Smooth muscle cell (in vitro differentiated cells): ENCODE measurements at regions not wholly inside any gene's neighbourhood (a gene's known extent, or its start where the extent isn't known, plus 50 kb on each side); places are given as distances from the start of the nearest gene placed in this dataset.

ENCODE experiments used
- DNase-seq: peaks from one replicate; lab custom pipeline; 2025; ENCODE audit not compliant: unreplicated experiment; lab: John Stamatoyannopoulos, UW
- H2AFZ ChIP-seq: fragments of 200-600 bp; sonication (generic); 2 replicates; pipeline ENCODE4 v1.6.0; 2016; ENCODE audit warnings: antibody characterized with exemption, low read depth, mild to moderate bottlenecking
- H3F3A ChIP-seq: fragments of 200-600 bp; sonication (generic); 2 replicates; pipeline ENCODE4 v1.6.0; 2017; ENCODE audit warnings: antibody characterized with exemption, low read depth
- H3K27ac ChIP-seq: fragments of 200-600 bp; sonication (generic); 2 replicates; pipeline ENCODE4 v1.5.1; 2016; ENCODE audit warnings: low read depth, mild to moderate bottlenecking
- H3K27me3 ChIP-seq: fragments of 200-600 bp; sonication (generic); 2 replicates; pipeline ENCODE4 v1.6.1; 2016; ENCODE audit warnings: low read depth, mild to moderate bottlenecking
- H3K36me3 ChIP-seq: fragments of 200-600 bp; sonication (generic); 2 replicates; pipeline ENCODE4 v1.5.1; 2016; ENCODE audit warnings: low read depth
- H3K4me1 ChIP-seq: fragments of 200-600 bp; sonication (generic); 2 replicates; pipeline ENCODE4 v1.5.1; 2016; ENCODE audit warnings: low read depth
- H3K4me2 ChIP-seq: fragments of 200-600 bp; sonication (generic); 2 replicates; pipeline ENCODE4 v1.6.0; 2016; ENCODE audit warnings: mild to moderate bottlenecking
- H3K4me3 ChIP-seq: fragments of 200-600 bp; sonication (generic); 2 replicates; pipeline ENCODE4 v1.5.1; 2016; ENCODE audit warnings: mild to moderate bottlenecking
- H3K79me2 ChIP-seq: fragments of 200-600 bp; sonication (generic); 2 replicates; pipeline ENCODE4 v1.6.0; 2016; ENCODE audit warnings: low read depth, mild to moderate bottlenecking
- H3K9ac ChIP-seq: fragments of 200-600 bp; sonication (generic); 2 replicates; pipeline ENCODE4 v1.6.0; 2016; ENCODE audit warnings: low read depth
- H3K9me3 ChIP-seq: fragments of 200-600 bp; sonication (generic); replicated peaks from 2 replicates; pipeline ENCODE4 v1.5.1; 2016; ENCODE audit warnings: low read depth
- H4K20me1 ChIP-seq: fragments of 200-600 bp; sonication (generic); 2 replicates; pipeline ENCODE4 v1.6.0; 2016; ENCODE audit warnings: low read depth
- CTCF ChIP-seq: fragments of 200-600 bp; sonication (generic); IDR thresholded peaks from 2 replicates; pipeline ENCODE4 v1.5.1; 2017; ENCODE audit warnings: borderline replicate concordance, mild to moderate bottlenecking, antibody characterized with exemption; ENCODE audit not compliant: insufficient read depth, poor library complexity, severe bottlenecking
- WGBS: methylation state at CpG from one replicate; pipeline ENCODE4 v1.1.7; 2016; ENCODE audit warnings: low lambda C conversion rate; 5-methylcytosine and 5-hydroxymethylcytosine counted together

- peaks cover 8% of the 10 kb centered on the region for H3K27me3 ChIP-seq
- no peak overlapping the region for H3K4me2 ChIP-seq
- no peak overlapping the region for H3K9ac ChIP-seq
- no peaks in the 10 kb centered on the region for H3F3A ChIP-seq
- H3K4me1 ChIP-seq, result no peaks in the 10 kb centered on the region
- H3K79me2 ChIP-seq, result no peaks in the 10 kb centered on the region
- no peak for TF ChIP-seq CTCF
- no peak for DNase-seq
- no peaks in the 10 kb centered on the region for H3K9me3 ChIP-seq
- H2AFZ ChIP-seq, result no peak overlapping the region
- no peaks in the 10 kb centered on the region for H3K36me3 ChIP-seq
- no peak overlapping the region for H3K27ac ChIP-seq
- no peaks in the 10 kb centered on the region for H4K20me1 ChIP-seq
- no peak overlapping the region for H3K4me3 ChIP-seq
Measured at GRCh38 chr5:40391642-40392041, 288.1 kb upstream of the PTGER4 start.

GRCh38 chr5:40390281-40391149 is 289.2 kb upstream of the PTGER4 start:
- Histone ChIP-seq H3K79me2 (no peaks in the 10 kb centered on the region), H3K9ac (no peak overlapping the region), H2AFZ (no peak overlapping the region), H3F3A (no peaks in the 10 kb centered on the region), H3K27me3 (peaks cover 8% of the 10 kb centered on the region), H4K20me1 (no peaks in the 10 kb centered on the region), H3K4me1 (no peaks in the 10 kb centered on the region), H3K4me3 (no peak overlapping the region), H3K4me2 (no peak overlapping the region), H3K9me3 (no peaks in the 10 kb centered on the region), H3K27ac (no peak overlapping the region), H3K36me3 (no peaks in the 10 kb centered on the region)
- no peak for DNase-seq
- WGBS, result 72% methylated on average over 6 of the region's 6 CpGs
- TF ChIP-seq CTCF, result no peak

GRCh38 chr5:40389591-40389990 is 290.1 kb upstream of the PTGER4 start:
- Histone ChIP-seq H4K20me1 (no peaks in the 10 kb centered on the region), H3K79me2 (no peaks in the 10 kb centered on the region), H3K36me3 (no peaks in the 10 kb centered on the region), H3F3A (no peaks in the 10 kb centered on the region), H3K4me3 (no peak overlapping the region), H3K27me3 (peaks cover under 1% of the 10 kb centered on the region), H3K4me2 (no peak overlapping the region), H3K9me3 (no peaks in the 10 kb centered on the region), H3K4me1 (peaks cover 4% of the 10 kb centered on the region), H3K27ac (no peak overlapping the region), H3K9ac (no peak overlapping the region), H2AFZ (no peak overlapping the region)
- DNase-seq, result no peak
- 66% methylated on average over 4 of the region's 4 CpGs for WGBS
- TF ChIP-seq CTCF, result no peak

DNA sequence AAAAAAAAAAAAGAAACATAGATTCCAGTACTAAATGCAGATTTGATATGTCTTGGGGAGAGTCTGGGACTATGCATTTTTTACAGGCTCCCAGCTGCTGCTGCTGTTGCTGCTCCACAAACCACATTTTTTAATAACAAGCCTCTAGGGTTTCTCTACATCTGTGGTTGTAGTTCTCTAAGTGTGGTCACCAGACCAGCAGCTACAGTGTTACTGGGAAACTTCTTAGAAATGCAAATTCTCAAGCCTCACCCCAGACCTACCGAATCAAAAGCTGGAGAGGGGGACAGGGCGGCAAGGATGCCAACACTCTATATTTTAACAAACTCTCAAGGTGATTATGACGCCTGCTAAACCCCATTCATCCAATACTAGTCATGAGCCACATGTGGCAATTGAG is 293.4 kb upstream of the PTGER4 start:
- Histone ChIP-seq H3K4me3 (no peak overlapping the region), H3K27me3 (no peaks in the 10 kb centered on the region), H3K4me1 (peaks cover 4% of the 10 kb centered on the region), H3K4me2 (no peak overlapping the region), H3K79me2 (no peaks in the 10 kb centered on the region), H3K9me3 (no peaks in the 10 kb centered on the region), H3K9ac (no peak overlapping the region), H2AFZ (no peak overlapping the region), H3K36me3 (no peaks in the 10 kb centered on the region), H3F3A (no peaks in the 10 kb centered on the region), H4K20me1 (no peaks in the 10 kb centered on the region), H3K27ac (no peak overlapping the region)
- TF ChIP-seq CTCF, result no peak
- 55% methylated on average over 3 of the region's 3 CpGs for WGBS
- no peak for DNase-seq
